Breast epithelium (tissue), 3 donors: ENCODE measurements at regions not wholly inside any gene's neighbourhood (a gene's known extent, or its start where the extent isn't known, plus 50 kb on each side); places are given as distances from the start of the nearest gene placed in this dataset.

Experiments used
- CTCF ChIP-seq, 3 donors: fragments of 450-650 bp; IDR thresholded peaks; one replicate each; pipeline ENCODE4 v1.5.1; 2016 to 2017; ENCODE audit warnings: antibody characterized with exemption in 3 of 3, mild to moderate bottlenecking in 3 of 3, moderate library complexity in 3 of 3
- POLR2A ChIP-seq: fragments of 450-650 bp; IDR thresholded peaks from one replicate; pipeline ENCODE4 v1.6.1; 2016; ENCODE audit warnings: antibody characterized with exemption, mild to moderate bottlenecking, moderate library complexity
- POLR2AphosphoS5 ChIP-seq, 3 donors: sonication (generic); formaldehyde crosslinking; IDR thresholded peaks; one replicate each; pipeline ENCODE4 v1.6.1; 2017; ENCODE audit warnings: antibody characterized with exemption in 3 of 3

GRCh38 chr10:90675621-90676020, 182.2 kb downstream of the HTR7 start:
- TF ChIP-seq CTCF (IDR thresholded peaks at IDR 0.05) (no peak), POLR2A (no peak), POLR2AphosphoS5 (IDR thresholded peaks at IDR 0.05) (no peak)
